ENCODE measurements at regions not wholly inside any gene's neighbourhood (a gene's known extent, or its start where the extent isn't known, plus 50 kb on each side); places are given as distances from the start of the nearest gene placed in this dataset.

DNA sequence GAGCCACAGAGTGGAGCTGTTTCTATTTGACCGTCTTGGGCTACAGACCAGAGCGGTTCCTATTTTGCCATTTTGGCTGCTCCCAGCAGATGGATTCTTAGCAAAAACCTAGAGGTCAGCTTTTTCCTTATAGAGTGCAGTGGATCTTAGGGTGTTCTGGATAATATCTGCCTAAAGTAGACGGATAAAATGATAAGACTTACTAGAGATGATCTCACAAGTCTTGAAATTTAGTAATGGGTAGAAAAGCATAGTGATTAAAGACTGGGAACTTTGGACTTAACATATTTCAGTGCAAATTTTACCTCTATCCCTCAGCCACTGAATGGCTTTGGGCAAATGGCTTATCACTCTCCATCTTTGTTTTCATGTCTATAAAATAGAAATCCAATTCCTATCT, 439.8 kb downstream of the ADGRL2 start:
- TF ChIP-seq, protein P1, sequence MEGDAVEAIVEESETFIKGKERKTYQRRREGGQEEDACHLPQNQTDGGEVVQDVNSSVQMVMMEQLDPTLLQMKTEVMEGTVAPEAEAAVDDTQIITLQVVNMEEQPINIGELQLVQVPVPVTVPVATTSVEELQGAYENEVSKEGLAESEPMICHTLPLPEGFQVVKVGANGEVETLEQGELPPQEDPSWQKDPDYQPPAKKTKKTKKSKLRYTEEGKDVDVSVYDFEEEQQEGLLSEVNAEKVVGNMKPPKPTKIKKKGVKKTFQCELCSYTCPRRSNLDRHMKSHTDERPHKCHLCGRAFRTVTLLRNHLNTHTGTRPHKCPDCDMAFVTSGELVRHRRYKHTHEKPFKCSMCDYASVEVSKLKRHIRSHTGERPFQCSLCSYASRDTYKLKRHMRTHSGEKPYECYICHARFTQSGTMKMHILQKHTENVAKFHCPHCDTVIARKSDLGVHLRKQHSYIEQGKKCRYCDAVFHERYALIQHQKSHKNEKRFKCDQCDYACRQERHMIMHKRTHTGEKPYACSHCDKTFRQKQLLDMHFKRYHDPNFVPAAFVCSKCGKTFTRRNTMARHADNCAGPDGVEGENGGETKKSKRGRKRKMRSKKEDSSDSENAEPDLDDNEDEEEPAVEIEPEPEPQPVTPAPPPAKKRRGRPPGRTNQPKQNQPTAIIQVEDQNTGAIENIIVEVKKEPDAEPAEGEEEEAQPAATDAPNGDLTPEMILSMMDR (IDR thresholded peaks at IDR 0.05) = no peak
- TF ChIP-seq POLR2AphosphoS5 (IDR thresholded peaks at IDR 0.05) = no peak
